Cardiac muscle cell (in vitro differentiated cells and primary cell): ENCODE measurements at regions not wholly inside any gene's neighbourhood (a gene's known extent, or its start where the extent isn't known, plus 50 kb on each side); places are given as distances from the start of the nearest gene placed in this dataset.

Source experiments
- DNase-seq, 2 donors: peaks; one replicate each; pipeline versions ENCODE4 v3.0.0 to v3.0.0-alpha.2; 2010 to 2017; ENCODE audit warnings: low read depth in 1 of 2, low spot score in 1 of 2
- H3K27ac ChIP-seq: fragments of 200-600 bp; sonication (generic); 2 replicates; pipeline ENCODE4 v1.5.1; 2016
- H3K27me3 ChIP-seq: fragments of 200-600 bp; sonication (generic); 2 replicates; pipeline ENCODE4 v1.6.0; 2016; ENCODE audit warnings: control low read depth
- H3K36me3 ChIP-seq: fragments of 200-600 bp; sonication (generic); 2 replicates; pipeline ENCODE4 v1.5.1; 2016; ENCODE audit warnings: control low read depth
- H3K4me1 ChIP-seq: fragments of 200-600 bp; sonication (generic); 2 replicates; pipeline ENCODE4 v1.8.1; 2017; ENCODE audit warnings: low read depth, mild to moderate bottlenecking, mixed run types
- H3K4me3 ChIP-seq: fragments of 200-600 bp; sonication (generic); 2 replicates; pipeline ENCODE4 v1.5.1; 2016; ENCODE audit warnings: mild to moderate bottlenecking
- H3K9me3 ChIP-seq: fragments of 200-600 bp; sonication (generic); 2 replicates; pipeline ENCODE4 v1.5.1; 2017; ENCODE audit warnings: low read depth, mild to moderate bottlenecking, control low read depth
- CTCF ChIP-seq: IDR thresholded peaks from 2 replicates; pipeline ENCODE4 v1.5.1; 2012; ENCODE audit warnings: low read depth, mild to moderate bottlenecking, low read length

GRCh38 chr10:3887885-3888476, 103.0 kb upstream of the KLF6 start:
- H3K27ac ChIP-seq, result no peak overlapping the region
- no peaks in the 10 kb centered on the region for H3K4me1 ChIP-seq
- no peaks in the 10 kb centered on the region for H3K27me3 ChIP-seq
- no peaks in the 10 kb centered on the region for H3K36me3 ChIP-seq
- TF ChIP-seq CTCF, result no peak
- H3K9me3 ChIP-seq, result no peaks in the 10 kb centered on the region
- peak in 1 of 2 donors; percentile 87 for DNase-seq
- H3K4me3 ChIP-seq, result no peak overlapping the region

GRCh38 chr10:3887404-3887803, 102.4 kb upstream of the KLF6 start:
- H3K36me3 ChIP-seq, result no peaks in the 10 kb centered on the region
- H3K27me3 ChIP-seq, result no peaks in the 10 kb centered on the region
- no peak overlapping the region for H3K27ac ChIP-seq
- no peak overlapping the region for H3K4me3 ChIP-seq
- no peaks in the 10 kb centered on the region for H3K9me3 ChIP-seq
- no peak for TF ChIP-seq CTCF
- H3K4me1 ChIP-seq, result no peaks in the 10 kb centered on the region
- no peak for DNase-seq

GRCh38 chr10:3886641-3887251, 101.7 kb upstream of the KLF6 start:
- Histone ChIP-seq H3K4me1 (no peaks in the 10 kb centered on the region), H3K9me3 (no peaks in the 10 kb centered on the region), H3K36me3 (no peaks in the 10 kb centered on the region), H3K27me3 (no peaks in the 10 kb centered on the region), H3K27ac (no peak overlapping the region), H3K4me3 (no peak overlapping the region)
- no peak for TF ChIP-seq CTCF
- peak in 1 of 2 donors; percentile 89 for DNase-seq

- H3K27ac ChIP-seq, result no peak overlapping the region
- no peaks in the 10 kb centered on the region for H3K9me3 ChIP-seq
- H3K4me1 ChIP-seq, result no peaks in the 10 kb centered on the region
- H3K4me3 ChIP-seq, result no peak overlapping the region
- H3K27me3 ChIP-seq, result no peaks in the 10 kb centered on the region
- no peaks in the 10 kb centered on the region for H3K36me3 ChIP-seq
- TF ChIP-seq CTCF, result no peak
- DNase-seq, result peak; percentile 20 to 70
Observed at GRCh38 chr10:3886191-3886590, 101.2 kb upstream of the KLF6 start.

- no peak for TF ChIP-seq CTCF
- no peak overlapping the region for H3K27ac ChIP-seq
Observed at GRCh38 chr10:3882855-3883254, 97.8 kb upstream of the KLF6 start.

More at GRCh38 chr10:3882855-3883254, 97.8 kb upstream of the KLF6 start:
- Histone ChIP-seq H3K9me3 (no peaks in the 10 kb centered on the region), H3K36me3 (no peaks in the 10 kb centered on the region), H3K4me1 (no peaks in the 10 kb centered on the region), H3K4me3 (no peak overlapping the region), H3K27me3 (peaks cover 8% of the 10 kb centered on the region)
- DNase-seq, result no peak
